Cardiac muscle cell (in vitro differentiated cells and primary cell): ENCODE measurements at regions not wholly inside any gene's neighbourhood (a gene's known extent, or its start where the extent isn't known, plus 50 kb on each side); places are given as distances from the start of the nearest gene placed in this dataset.

Source experiments
- DNase-seq, 2 donors: peaks; one replicate each; pipeline versions ENCODE4 v3.0.0 to v3.0.0-alpha.2; 2010 to 2017; ENCODE audit warnings: low read depth in 1 of 2, low spot score in 1 of 2
- H3K27ac ChIP-seq: fragments of 200-600 bp; sonication (generic); 2 replicates; pipeline ENCODE4 v1.5.1; 2016
- H3K27me3 ChIP-seq: fragments of 200-600 bp; sonication (generic); 2 replicates; pipeline ENCODE4 v1.6.0; 2016; ENCODE audit warnings: control low read depth
- H3K36me3 ChIP-seq: fragments of 200-600 bp; sonication (generic); 2 replicates; pipeline ENCODE4 v1.5.1; 2016; ENCODE audit warnings: control low read depth
- H3K4me1 ChIP-seq: fragments of 200-600 bp; sonication (generic); 2 replicates; pipeline ENCODE4 v1.8.1; 2017; ENCODE audit warnings: low read depth, mild to moderate bottlenecking, mixed run types
- H3K4me3 ChIP-seq: fragments of 200-600 bp; sonication (generic); 2 replicates; pipeline ENCODE4 v1.5.1; 2016; ENCODE audit warnings: mild to moderate bottlenecking
- H3K9me3 ChIP-seq: fragments of 200-600 bp; sonication (generic); 2 replicates; pipeline ENCODE4 v1.5.1; 2017; ENCODE audit warnings: low read depth, mild to moderate bottlenecking, control low read depth
- TF ChIP-seq, protein P1 (sequence below): IDR thresholded peaks from 2 replicates; pipeline ENCODE4 v1.5.1; 2012; ENCODE audit warnings: low read depth, mild to moderate bottlenecking, low read length

DNA sequence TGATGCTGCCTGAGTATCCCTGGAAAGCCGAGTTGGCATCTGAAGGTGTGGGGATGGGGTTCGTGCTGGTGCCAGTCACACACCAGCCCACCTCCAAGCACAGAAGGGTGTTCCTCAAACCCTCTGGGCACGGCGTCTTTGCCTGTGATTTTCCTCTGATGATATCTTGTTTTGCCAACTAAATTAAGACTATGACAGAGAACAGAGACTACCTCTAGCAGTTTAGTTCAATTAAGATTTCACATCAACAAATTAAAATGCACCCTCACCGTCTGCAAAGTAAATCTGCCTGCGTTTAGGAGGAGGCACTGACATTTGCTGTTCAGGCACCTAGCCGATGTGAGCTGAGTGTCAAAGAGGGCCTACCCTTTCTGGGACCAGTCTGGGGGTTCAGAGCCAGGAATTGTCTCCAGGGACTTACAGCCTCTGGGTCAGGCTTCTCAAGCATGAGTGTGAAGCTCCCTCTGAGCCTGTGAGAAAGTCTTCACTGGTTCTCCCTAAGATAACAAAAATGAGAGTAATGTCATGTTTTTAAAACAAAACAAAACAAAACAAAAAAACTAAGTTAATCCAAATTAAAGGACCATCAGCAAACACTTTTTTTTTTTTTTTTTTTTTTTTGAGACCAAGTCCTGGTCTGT lies 55.4 kb upstream of the CTNNA1 start:
- H3K27me3 ChIP-seq = no peaks in the 10 kb centered on the region
- H3K4me3 ChIP-seq = no peak overlapping the region
- H3K9me3 ChIP-seq = no peaks in the 10 kb centered on the region
- H3K4me1 ChIP-seq = no peaks in the 10 kb centered on the region
- no peak for DNase-seq
- H3K27ac ChIP-seq = no peak overlapping the region
- TF ChIP-seq, protein P1, sequence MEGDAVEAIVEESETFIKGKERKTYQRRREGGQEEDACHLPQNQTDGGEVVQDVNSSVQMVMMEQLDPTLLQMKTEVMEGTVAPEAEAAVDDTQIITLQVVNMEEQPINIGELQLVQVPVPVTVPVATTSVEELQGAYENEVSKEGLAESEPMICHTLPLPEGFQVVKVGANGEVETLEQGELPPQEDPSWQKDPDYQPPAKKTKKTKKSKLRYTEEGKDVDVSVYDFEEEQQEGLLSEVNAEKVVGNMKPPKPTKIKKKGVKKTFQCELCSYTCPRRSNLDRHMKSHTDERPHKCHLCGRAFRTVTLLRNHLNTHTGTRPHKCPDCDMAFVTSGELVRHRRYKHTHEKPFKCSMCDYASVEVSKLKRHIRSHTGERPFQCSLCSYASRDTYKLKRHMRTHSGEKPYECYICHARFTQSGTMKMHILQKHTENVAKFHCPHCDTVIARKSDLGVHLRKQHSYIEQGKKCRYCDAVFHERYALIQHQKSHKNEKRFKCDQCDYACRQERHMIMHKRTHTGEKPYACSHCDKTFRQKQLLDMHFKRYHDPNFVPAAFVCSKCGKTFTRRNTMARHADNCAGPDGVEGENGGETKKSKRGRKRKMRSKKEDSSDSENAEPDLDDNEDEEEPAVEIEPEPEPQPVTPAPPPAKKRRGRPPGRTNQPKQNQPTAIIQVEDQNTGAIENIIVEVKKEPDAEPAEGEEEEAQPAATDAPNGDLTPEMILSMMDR = no peak
- H3K36me3 ChIP-seq = no peaks in the 10 kb centered on the region

DNA sequence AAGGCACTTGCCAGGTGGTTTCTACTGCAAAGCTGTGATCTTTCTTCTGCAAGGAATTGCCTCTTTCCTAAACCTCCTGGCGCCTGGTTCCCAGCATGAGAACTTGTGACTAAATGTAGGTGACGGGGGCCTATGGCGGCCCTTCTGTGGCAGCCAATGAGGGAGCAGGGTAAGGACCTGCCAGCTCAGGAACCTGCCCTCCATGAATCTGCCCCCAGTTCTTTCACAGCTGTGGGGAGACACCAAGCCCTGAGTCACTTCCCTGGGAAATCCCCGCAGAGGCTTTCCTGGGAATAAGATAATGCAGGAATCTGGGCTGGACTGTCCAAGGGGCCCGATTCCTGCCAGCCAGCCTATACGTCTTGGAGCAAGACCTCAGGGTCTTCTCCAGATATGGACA lies 56.7 kb upstream of the CTNNA1 start:
- Histone ChIP-seq H3K4me1 (no peaks in the 10 kb centered on the region), H3K36me3 (no peaks in the 10 kb centered on the region), H3K4me3 (no peak overlapping the region), H3K27me3 (no peaks in the 10 kb centered on the region), H3K27ac (no peak overlapping the region), H3K9me3 (no peaks in the 10 kb centered on the region)
- TF ChIP-seq, protein P1 = no peak
- DNase-seq = peak in 1 of 2 donors; percentile 82

DNA sequence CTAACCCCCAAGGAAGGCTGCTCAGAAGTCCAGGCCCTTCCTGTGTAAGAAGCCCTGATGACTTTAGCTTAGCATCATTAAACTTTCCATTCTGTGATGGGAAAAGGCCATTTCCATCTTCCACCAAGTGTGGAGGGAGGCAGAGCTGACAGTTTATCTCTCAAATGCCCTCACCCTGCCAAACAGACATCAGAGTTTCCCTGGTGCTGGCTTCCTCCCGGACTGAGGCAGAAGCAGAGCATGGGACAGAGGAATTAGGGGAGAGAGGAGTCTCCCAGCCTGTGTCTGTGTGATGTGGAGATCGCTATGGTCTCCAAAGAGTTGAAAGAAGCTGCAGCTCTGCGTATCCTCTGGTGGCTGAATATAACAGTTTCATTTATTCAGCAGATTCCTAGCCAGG lies 57.4 kb upstream of the CTNNA1 start:
- Histone ChIP-seq H3K9me3 (no peaks in the 10 kb centered on the region), H3K27ac (no peak overlapping the region), H3K4me3 (no peak overlapping the region), H3K27me3 (no peaks in the 10 kb centered on the region), H3K36me3 (no peaks in the 10 kb centered on the region), H3K4me1 (no peaks in the 10 kb centered on the region)
- DNase-seq = no peak
- TF ChIP-seq, protein P1 = no peak

DNA sequence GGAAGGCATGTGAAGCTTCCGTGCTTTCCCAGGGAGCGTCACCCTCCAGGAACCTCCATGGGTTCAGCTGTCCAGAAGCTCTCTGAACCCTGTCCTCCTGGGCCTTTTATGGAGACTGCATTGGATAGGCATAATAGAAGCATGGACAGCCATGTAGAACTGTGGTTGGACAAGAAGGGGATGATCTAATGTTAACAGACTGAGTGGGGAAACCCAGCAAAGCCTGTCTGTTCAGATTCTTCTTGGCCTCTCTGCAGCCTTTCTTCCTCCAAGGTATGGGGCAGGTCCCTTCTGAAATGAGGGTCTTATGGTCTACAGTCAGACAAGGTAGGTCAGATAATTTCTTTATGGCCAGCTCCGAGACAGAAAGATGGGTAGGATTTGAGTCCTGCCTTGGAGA lies 59.1 kb upstream of the CTNNA1 start:
- Histone ChIP-seq H3K27ac (no peak overlapping the region), H3K9me3 (no peaks in the 10 kb centered on the region), H3K36me3 (no peaks in the 10 kb centered on the region), H3K4me1 (no peaks in the 10 kb centered on the region), H3K4me3 (no peak overlapping the region), H3K27me3 (no peaks in the 10 kb centered on the region)
- TF ChIP-seq, protein P1 = no peak
- no peak for DNase-seq

DNA sequence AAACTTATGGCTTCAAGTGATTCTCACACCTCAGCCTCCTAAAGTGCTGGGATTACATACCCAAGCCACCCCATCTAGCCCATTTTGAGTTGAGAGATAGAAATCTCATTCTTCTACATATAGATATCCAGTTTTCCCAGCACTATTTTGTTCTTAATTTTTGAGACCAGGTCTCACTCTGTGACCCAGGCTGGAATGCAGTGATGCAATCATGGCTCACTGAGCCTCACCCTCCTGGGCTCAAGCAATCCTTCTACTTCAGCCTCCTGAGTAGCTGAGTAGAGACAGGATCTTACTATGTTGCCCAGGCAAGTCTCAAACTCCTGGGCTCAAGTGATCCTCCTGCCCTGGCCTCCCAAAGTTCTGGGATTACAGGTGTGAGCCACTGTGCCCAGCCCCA lies 60.9 kb upstream of the CTNNA1 start:
- no peaks in the 10 kb centered on the region for H3K36me3 ChIP-seq
- no peak overlapping the region for H3K27ac ChIP-seq
- TF ChIP-seq, protein P1 = no peak
- no peaks in the 10 kb centered on the region for H3K9me3 ChIP-seq
- no peaks in the 10 kb centered on the region for H3K27me3 ChIP-seq
- H3K4me1 ChIP-seq = no peaks in the 10 kb centered on the region
- H3K4me3 ChIP-seq = no peak overlapping the region
- DNase-seq = no peak

DNA sequence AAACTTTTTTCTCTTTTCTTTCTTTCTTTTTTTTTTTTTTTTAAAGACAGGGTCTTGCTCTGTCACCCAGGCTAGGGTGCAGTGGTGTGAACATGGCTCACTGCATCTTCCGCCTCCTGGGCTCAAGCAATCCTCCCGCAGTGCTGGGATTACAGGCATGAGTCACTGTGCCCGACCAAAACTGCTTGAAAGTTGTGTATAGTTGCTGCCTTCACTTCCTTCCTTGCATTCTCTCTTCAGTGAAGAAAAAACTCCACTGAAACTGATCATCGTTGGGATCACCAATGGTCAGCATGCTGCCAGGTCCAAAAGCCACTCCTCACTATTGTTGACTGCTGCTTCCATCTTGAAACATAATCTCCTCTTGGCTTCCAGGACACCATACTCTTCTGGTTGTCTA lies 66.6 kb upstream of the CTNNA1 start:
- DNase-seq = peak in 1 of 2 donors; percentile 47

More for the DNA sequence above, 66.6 kb upstream of the CTNNA1 start:
- no peak overlapping the region for H3K4me3 ChIP-seq
- H3K4me1 ChIP-seq = no peaks in the 10 kb centered on the region
- no peaks in the 10 kb centered on the region for H3K27me3 ChIP-seq
- no peaks in the 10 kb centered on the region for H3K9me3 ChIP-seq
- H3K27ac ChIP-seq = no peak overlapping the region
- no peaks in the 10 kb centered on the region for H3K36me3 ChIP-seq
- TF ChIP-seq, protein P1 = no peak
